ENCODE measurements at regions not wholly inside any gene's neighbourhood (a gene's known extent, or its start where the extent isn't known, plus 50 kb on each side); places are given as distances from the start of the nearest gene placed in this dataset.

GRCh38 chr3:178063461-178063860 lies 472.8 kb upstream of the KCNMB2 start:
- H3K27me3 ChIP-seq (ENCODE audit: control insufficient read depth in 4 of 4, insufficient read depth in 4 of 4, low read length in 3 of 4), result no peaks in the 10 kb centered on the region
- H3K27ac ChIP-seq (ENCODE audit: low read depth in 1 of 2, low read length in 2 of 2), result no peak overlapping the region
- no peak overlapping the region for H3K4me3 ChIP-seq (ENCODE audit: low read depth in 1 of 3, low read length in 3 of 3)
- TF ChIP-seq RAD21 (IDR thresholded peaks at IDR 0.05) (no peak), GABPA (IDR thresholded peaks at IDR 0.05 in 1 of 2, conservative IDR thresholded peaks at IDR 0.05 in 1 of 2) (no peak), FOXA1 (IDR thresholded peaks at IDR 0.05) (no peak), SP1 (IDR thresholded peaks at IDR 0.05) (no peak), TAF1 (conservative IDR thresholded peaks at IDR 0.05) (no peak), REST (IDR thresholded peaks at IDR 0.05) (no peak), YY1 (IDR thresholded peaks at IDR 0.05) (no peak), ATF3 (IDR thresholded peaks at IDR 0.05) (no peak), FOXA2 (IDR thresholded peaks at IDR 0.05) (no peak), NR2F2 (IDR thresholded peaks at IDR 0.05) (no peak), EGR1 (IDR thresholded peaks at IDR 0.05; ENCODE audit: low read depth in 2 of 2) (no peak)
- no peak overlapping the region for H3K9ac ChIP-seq (ENCODE audit: low read depth in 1 of 2, low read length in 2 of 2)
- no peaks in the 10 kb centered on the region for H3K9me3 ChIP-seq (ENCODE audit: control insufficient read depth in 4 of 4, low read length in 3 of 4)
- peaks cover 0 to 1% (median 0%) of the 10 kb centered on the region in 4 donors for H3K4me1 ChIP-seq (ENCODE audit: control insufficient read depth in 4 of 4, insufficient read depth in 4 of 4, low read length in 3 of 4)
- WGBS, result 68% methylated on average over 1 of the region's 1 CpG
- no peaks in the 10 kb centered on the region for H3K36me3 ChIP-seq (ENCODE audit: control insufficient read depth in 4 of 4, insufficient read depth in 3 of 4, low read depth in 1 of 4, low read length in 3 of 4)
- DNase-seq (ENCODE audit: low spot score), result no peak

GRCh38 chr3:178067721-178068120 lies 468.5 kb upstream of the KCNMB2 start:
- whole genome bisulfite sequencing, result 81% methylated on average over 1 of the region's 1 CpG
- TF ChIP-seq MAX (IDR thresholded peaks at IDR 0.05) (no peak), GABPA (IDR thresholded peaks at IDR 0.05 in 1 of 2, conservative IDR thresholded peaks at IDR 0.05 in 1 of 2) (no peak), ZBTB33 (IDR thresholded peaks at IDR 0.05) (no peak), FOXA1 (IDR thresholded peaks at IDR 0.05) (no peak), NR2F2 (IDR thresholded peaks at IDR 0.05) (no peak), CTCF (IDR thresholded peaks at IDR 0.05; ENCODE audit: low read depth, low read length, missing input control) (no peak), JUND (IDR thresholded peaks at IDR 0.05) (no peak), HNF4G (IDR thresholded peaks at IDR 0.05) (no peak), RXRA (IDR thresholded peaks at IDR 0.05) (no peak), RAD21 (IDR thresholded peaks at IDR 0.05) (no peak), REST (IDR thresholded peaks at IDR 0.05) (no peak), ATF3 (IDR thresholded peaks at IDR 0.05) (no peak), EGR1 (IDR thresholded peaks at IDR 0.05; ENCODE audit: low read depth in 2 of 2) (no peak), HNF4A (conservative IDR thresholded peaks at IDR 0.05) (no peak), FOXA2 (IDR thresholded peaks at IDR 0.05) (no peak), TAF1 (conservative IDR thresholded peaks at IDR 0.05) (no peak), YY1 (IDR thresholded peaks at IDR 0.05) (no peak), SP1 (IDR thresholded peaks at IDR 0.05) (no peak)
- Histone ChIP-seq H3K9ac (ENCODE audit: low read depth in 1 of 2, low read length in 2 of 2) (no peak overlapping the region), H3K9me3 (ENCODE audit: control insufficient read depth in 4 of 4, low read length in 3 of 4) (no peaks in the 10 kb centered on the region), H3K36me3 (ENCODE audit: control insufficient read depth in 4 of 4, insufficient read depth in 3 of 4, low read depth in 1 of 4, low read length in 3 of 4) (no peaks in the 10 kb centered on the region), H3K27me3 (ENCODE audit: control insufficient read depth in 4 of 4, insufficient read depth in 4 of 4, low read length in 3 of 4) (no peaks in the 10 kb centered on the region), H3K27ac (ENCODE audit: low read depth in 1 of 2, low read length in 2 of 2) (no peak overlapping the region), H3K4me3 (ENCODE audit: low read depth in 1 of 3, low read length in 3 of 3) (no peak overlapping the region), H3K4me1 (ENCODE audit: control insufficient read depth in 4 of 4, insufficient read depth in 4 of 4, low read length in 3 of 4) (peaks cover 0 to 1% (median 0%) of the 10 kb centered on the region in 4 donors)
- DNase-seq (ENCODE audit: low spot score), result no peak
